Pancreas (tissue), 10 donors: ENCODE measurements at regions not wholly inside any gene's neighbourhood (a gene's known extent, or its start where the extent isn't known, plus 50 kb on each side); places are given as distances from the start of the nearest gene placed in this dataset.
A peak's percentile ranks its signal among the peaks of the same experiment; 100 is the strongest.

Experiments
- ATAC-seq, 4 donors: fragments of 200-7000 bp; cut with Tn5 transposase; one replicate each; pipeline versions ENCODE4 v1.8.0 to v1.9.1; 2020; ENCODE audit warnings: mild to moderate bottlenecking in 4 of 4, moderate library complexity in 4 of 4
- DNase-seq, 6 donors: peaks; one replicate each; pipeline ENCODE4 v3.0.0-alpha.2; 2020
- FAIRE-seq: peaks from 2 replicates; lab custom pipeline; 2012; peaks lifted over from hg19 to GRCh38; lab: Jason Lieb, UNC
- H3K27ac ChIP-seq, 4 donors: fragments of 200-600 bp; sonication (generic); 1 replicate in 3 of 4; 2 replicates in 1 of 4; pipeline versions ENCODE4 v1.5.0 to v1.8.0; 2020
- H3K27me3 ChIP-seq, 4 donors: fragments of 200-600 bp; one replicate each; pipeline ENCODE4 v1.8.0; 2021
- H3K36me3 ChIP-seq, 3 donors: fragments of 200-600 bp; sonication (generic) in 1 of 3; one replicate each; pipeline versions ENCODE4 v1.5.0 to v1.8.0; 2020 to 2021
- H3K4me1 ChIP-seq, 3 donors: fragments of 200-600 bp; one replicate each; pipeline ENCODE4 v1.8.0; 2021
- H3K4me3 ChIP-seq, 4 donors: fragments of 200-600 bp; sonication (generic) in 2 of 4; one replicate each; pipeline versions ENCODE4 v1.5.0 to v1.8.0; 2020 to 2021
- H3K9me3 ChIP-seq, 4 donors: fragments of 200-600 bp; one replicate each; pipeline ENCODE4 v1.8.0; 2021
- CTCF ChIP-seq, 4 donors: fragments of 200-600 bp; sonication (generic) in 3 of 4; IDR thresholded peaks; one replicate each; pipeline versions ENCODE4 v1.5.0 to v1.8.0; 2021; ENCODE audit warnings: antibody characterized with exemption in 4 of 4
- WGBS, 2 donors: extraction: QIAGEN DNeasy Blood & Tissue Kit; methylation state at CpG; one replicate each; pipeline ENCODE4 v1.1.7; 2013; 5-methylcytosine and 5-hydroxymethylcytosine counted together
- intact Hi-C, 3 donors: fragments of 100-400 bp; cut with DNase I; formaldehyde crosslinking; loops; one replicate each; pipeline versions ENCODE4 v1.11.1 to v1.14.2; 2022
- donor health status: healthy with polysubstance abuse.
- donor health status: DM: no; HTN: no; CAD: no; lungs with moderate emphysema.
- donor health status: DM: no; HTN: no; CAD: no.
- donor health status: control.
- donor health status: control.
- donor health status: Bipolar disorder and iron deficiency.
- donor health status: DM: yes; HTN: yes; CAD: no.
- donor health status: DM: no; HTN: no; CAD: no.
- donor health status: DM: no; HTN: no; CAD: no.
- donor health status: DM: yes; HTN: yes; CAD: no.

- no peak for FAIRE-seq
- Histone ChIP-seq H3K9me3 (no peaks in the 10 kb centered on the region), H3K4me1 (peaks cover 0 to 2% (median 0%) of the 10 kb centered on the region in 3 donors), H3K27ac (no peak overlapping the region), H3K27me3 (no peaks in the 10 kb centered on the region), H3K36me3 (no peaks in the 10 kb centered on the region), H3K4me3 (no peak overlapping the region)
- no peak for DNase-seq
- TF ChIP-seq CTCF (IDR thresholded peaks at IDR 0.05): no peak
- no peak for ATAC-seq
- WGBS, 2 donors: 81 to 83% methylated on average over 7 of the region's 7 CpGs
- intact Hi-C loops: no loop called here
These were observed 258.0 kb downstream of the FAT3 start for GRCh38 chr11:92482492-92483060.

- Histone ChIP-seq H3K4me3 (no peak overlapping the region), H3K4me1 (no peaks in the 10 kb centered on the region), H3K27me3 (no peaks in the 10 kb centered on the region), H3K27ac (no peak overlapping the region), H3K36me3 (no peaks in the 10 kb centered on the region), H3K9me3 (no peaks in the 10 kb centered on the region)
- intact Hi-C loops: no loop called here
- ATAC-seq: no peak
- no peak for TF ChIP-seq CTCF (IDR thresholded peaks at IDR 0.05)
- WGBS, 2 donors: 84 to 86% methylated on average over 4 of the region's 4 CpGs
- FAIRE-seq: no peak
- DNase-seq: no peak
These were observed 260.0 kb downstream of the FAT3 start for GRCh38 chr11:92484570-92484969.

DNA sequence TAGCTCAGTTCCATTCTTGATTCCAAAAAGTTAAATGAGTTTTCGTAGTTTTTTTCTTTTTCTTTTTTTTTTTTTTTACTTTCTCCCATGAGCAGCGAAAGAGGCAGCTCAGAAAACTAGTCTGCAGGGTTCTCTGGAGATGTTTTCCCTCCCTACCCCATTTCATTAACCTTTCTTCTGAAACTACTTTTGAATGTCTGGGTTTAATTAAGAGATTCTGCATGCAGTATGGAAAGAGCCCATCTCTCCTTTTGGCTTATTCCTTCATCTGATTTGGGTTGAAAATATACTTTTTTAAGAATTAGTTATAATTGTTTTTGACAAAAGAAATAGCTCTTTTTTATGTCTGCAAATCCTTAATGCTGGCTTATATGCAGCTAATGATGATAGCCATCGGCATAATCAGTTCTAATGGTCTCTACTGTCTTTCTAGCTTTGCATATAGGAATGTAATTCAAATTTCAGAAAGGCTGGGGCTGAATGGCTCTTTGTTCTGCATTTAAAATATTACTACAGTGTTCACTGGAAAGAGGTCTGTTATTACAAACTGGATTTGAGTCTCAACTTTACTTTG lies 265.3 kb downstream of the FAT3 start:
- H3K9me3 ChIP-seq: no peaks in the 10 kb centered on the region
- no peaks in the 10 kb centered on the region for H3K36me3 ChIP-seq
- H3K4me3 ChIP-seq: no peak overlapping the region
- FAIRE-seq (no peak), DNase-seq (no peak), ATAC-seq (no peak)
- peaks cover 0 to 6% (median 5%) of the 10 kb centered on the region in 3 donors for H3K4me1 ChIP-seq
- intact Hi-C loops: no loop called here
- H3K27ac ChIP-seq: no peak overlapping the region
- no peaks in the 10 kb centered on the region for H3K27me3 ChIP-seq
- 91 to 93% methylated on average over 3 of the region's 3 CpGs for WGBS, 2 donors
- TF ChIP-seq CTCF (IDR thresholded peaks at IDR 0.05): no peak

DNA sequence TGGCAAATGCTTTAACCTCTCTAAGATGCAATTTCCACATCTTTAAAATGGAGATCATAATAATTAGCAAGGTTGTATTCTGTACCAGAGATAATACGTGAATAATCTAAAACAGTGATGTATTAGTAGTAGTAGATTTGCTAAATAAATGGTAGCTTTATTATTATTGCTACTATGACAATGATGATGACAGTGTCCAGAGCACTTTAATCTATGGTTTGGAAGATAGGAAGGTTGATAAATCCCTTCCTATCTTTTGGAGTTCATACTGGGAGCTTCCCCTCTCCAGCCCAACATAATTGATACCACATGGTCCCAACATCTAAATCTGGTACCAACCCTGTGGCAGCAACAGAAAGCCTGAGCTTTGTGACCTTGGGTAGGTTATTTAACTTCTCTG lies 267.8 kb downstream of the FAT3 start:
- no peak for TF ChIP-seq CTCF (IDR thresholded peaks at IDR 0.05)
- DNase-seq (no peak), FAIRE-seq (no peak), ATAC-seq (no peak)
- H3K27me3 ChIP-seq: no peaks in the 10 kb centered on the region
- H3K4me3 ChIP-seq: no peak overlapping the region
- H3K36me3 ChIP-seq: no peaks in the 10 kb centered on the region
- no peak overlapping the region for H3K27ac ChIP-seq
- H3K9me3 ChIP-seq: no peaks in the 10 kb centered on the region
- intact Hi-C loops: no loop called here
- peaks cover 0 to 13% (median 8%) of the 10 kb centered on the region in 3 donors for H3K4me1 ChIP-seq
- WGBS, 2 donors: 83 to 90% methylated on average over 1 of the region's 1 CpG

- H3K9me3 ChIP-seq: no peaks in the 10 kb centered on the region
- FAIRE-seq (no peak), ATAC-seq (peak; percentile 80 to 99 (median 90)), DNase-seq (peak in 3 of 6 donors; percentile 26 to 50 (median 39))
- 17 to 21% methylated on average over 3 of the region's 3 CpGs for WGBS, 2 donors
- peaks cover 0 to 13% (median 9%) of the 10 kb centered on the region in 3 donors for H3K4me1 ChIP-seq
- no peak overlapping the region for H3K4me3 ChIP-seq
- H3K36me3 ChIP-seq: no peaks in the 10 kb centered on the region
- intact Hi-C loops: no loop called here
- TF ChIP-seq CTCF (IDR thresholded peaks at IDR 0.05): no peak
- no peak overlapping the region for H3K27ac ChIP-seq
- H3K27me3 ChIP-seq: no peaks in the 10 kb centered on the region
These were observed 270.6 kb downstream of the FAT3 start for GRCh38 chr11:92495107-92495793.
